GM19043 (cell line): ENCODE measurements at regions not wholly inside any gene's neighbourhood (a gene's known extent, or its start where the extent isn't known, plus 50 kb on each side); places are given as distances from the start of the nearest gene placed in this dataset.

Experiments
- ATAC-seq: cut with Tn5 transposase; IDR thresholded peaks from one replicate; pipeline ENCODE4 v1.9.1; 2021; ENCODE audit warnings: low read depth; ENCODE audit not compliant: unreplicated experiment

DNA sequence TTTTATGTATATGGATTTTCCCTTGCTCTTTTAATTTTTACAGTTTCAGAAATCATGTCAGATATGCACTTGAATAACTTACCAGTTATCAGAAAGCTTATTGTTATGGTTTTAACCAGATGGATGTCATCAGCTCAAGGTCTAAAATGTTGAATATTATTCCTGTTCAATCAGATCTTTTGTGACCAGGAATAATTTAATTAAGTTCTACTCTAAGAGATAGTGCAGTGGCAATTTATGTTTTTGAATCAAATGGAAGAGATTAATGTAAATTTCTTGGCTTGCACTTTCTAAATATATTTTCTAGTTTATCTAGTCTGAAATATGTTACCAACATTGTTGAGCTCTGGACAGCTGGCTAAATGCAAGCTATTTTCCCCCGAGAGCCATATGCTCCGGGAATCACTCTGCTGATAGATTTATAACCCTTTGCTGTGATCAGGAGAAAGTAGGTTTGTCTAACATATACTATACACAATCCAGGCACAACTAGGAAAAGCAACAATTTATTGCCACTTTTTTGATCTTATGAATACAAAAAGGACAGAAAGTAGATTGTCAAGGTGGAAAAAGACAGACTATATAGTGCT, 76.8 kb upstream of the CD96 start:
- ATAC-seq = no peak

- ATAC-seq = no peak
Observed at GRCh38 chr3:111470032-111470431, 72.0 kb upstream of the CD96 start.

DNA sequence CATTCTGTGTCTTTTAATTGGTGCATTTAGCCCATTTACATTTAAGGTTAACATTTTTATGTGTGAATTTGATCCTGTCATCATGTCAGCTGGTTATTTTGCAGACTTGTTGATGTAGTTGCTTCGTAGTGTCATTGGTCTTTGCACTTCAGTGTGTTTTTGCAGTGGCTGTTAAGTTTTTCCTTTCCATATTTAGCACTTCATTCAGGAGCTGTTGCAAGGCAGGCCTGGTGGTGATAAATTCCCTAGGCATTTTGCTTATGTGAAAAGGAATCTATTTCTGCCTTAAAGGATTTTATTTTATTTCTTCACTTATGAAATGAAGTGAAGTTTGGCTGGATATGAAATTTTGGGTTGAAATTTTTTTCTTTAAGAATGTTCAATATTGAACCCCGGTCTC, 70.2 kb upstream of the CD96 start:
- ATAC-seq = no peak

- ATAC-seq = no peak
Observed at GRCh38 chr3:111472556-111472955, 69.4 kb upstream of the CD96 start.

GRCh38 chr3:111473550-111473949, 68.4 kb upstream of the CD96 start:
- ATAC-seq = no peak

DNA sequence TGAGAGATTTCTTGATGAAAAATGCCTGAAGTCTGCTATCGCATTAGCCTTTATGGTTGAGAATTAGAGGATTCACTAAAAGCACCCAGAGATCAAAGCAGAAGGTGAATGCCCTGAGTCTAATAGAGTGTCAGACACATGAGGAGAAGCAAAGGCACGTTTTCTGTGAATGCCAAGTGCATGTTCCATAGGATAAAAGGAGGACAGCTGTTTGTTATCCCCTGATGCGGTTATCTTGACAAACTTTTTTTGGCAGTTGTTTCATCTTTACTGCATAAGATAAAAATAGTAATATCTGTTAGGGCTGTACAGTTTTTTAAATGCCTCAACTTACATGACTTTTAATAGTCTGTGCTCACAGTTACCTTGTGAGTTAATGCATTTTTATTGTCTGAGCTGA, 65.3 kb upstream of the CD96 start:
- no peak for ATAC-seq

DNA sequence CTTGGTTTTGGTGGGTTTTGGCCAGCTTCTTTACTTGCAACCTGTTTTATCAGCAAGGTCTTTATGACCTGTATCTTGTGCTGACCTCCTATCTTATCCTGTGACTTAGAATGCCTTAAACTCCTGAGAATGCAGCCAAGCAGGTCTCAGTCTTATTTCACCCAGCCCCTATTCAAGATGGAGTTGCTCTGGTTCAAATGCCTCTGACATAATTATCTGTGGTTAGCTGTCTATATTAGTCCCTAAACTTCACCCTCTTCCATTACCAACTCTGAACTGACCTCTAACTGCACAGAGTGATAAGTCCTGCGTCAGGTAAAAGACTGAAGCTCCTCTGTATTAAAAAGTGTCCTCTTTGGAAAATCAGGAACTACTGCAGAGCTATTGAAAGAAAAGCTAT, 61.9 kb upstream of the CD96 start:
- no peak for ATAC-seq

GRCh38 chr3:111481551-111481950, 60.4 kb upstream of the CD96 start:
- no peak for ATAC-seq

- ATAC-seq = no peak
Observed at GRCh38 chr3:111482574-111482973, 59.4 kb upstream of the CD96 start.

DNA sequence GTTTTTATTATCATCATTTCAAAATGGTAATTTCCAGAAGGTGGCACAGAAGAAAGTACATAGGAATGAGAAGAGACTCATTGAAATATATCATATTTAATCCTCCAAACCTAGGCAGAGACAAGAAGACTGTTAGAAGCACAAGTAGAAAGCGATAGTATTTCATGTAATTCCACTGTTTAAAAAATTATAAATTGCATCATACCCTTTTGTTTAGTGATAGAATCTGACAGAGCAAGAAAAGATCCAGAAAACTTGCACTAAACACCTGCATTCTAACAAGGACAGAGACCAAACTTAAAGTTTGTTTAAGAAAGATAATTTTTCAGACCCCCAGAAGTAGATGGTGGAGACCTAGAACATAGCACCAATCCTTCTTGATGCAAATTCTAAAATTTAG, 56.9 kb upstream of the CD96 start:
- ATAC-seq = no peak
